Stimulated activated CD8-positive, alpha-beta memory T cell treated with anti-CD3 and anti-CD28 coated beads, Interleukin-15, amount 100 ng/mL, for 48 hours (primary cell): ENCODE measurements at regions not wholly inside any gene's neighbourhood (a gene's known extent, or its start where the extent isn't known, plus 50 kb on each side); places are given as distances from the start of the nearest gene placed in this dataset.

Source experiments
- DNase-seq, 2 donors: peaks; one replicate each; pipeline ENCODE4 v3.0.0-alpha.2; 2020; ENCODE audit warnings: low read depth in 2 of 2

DNA sequence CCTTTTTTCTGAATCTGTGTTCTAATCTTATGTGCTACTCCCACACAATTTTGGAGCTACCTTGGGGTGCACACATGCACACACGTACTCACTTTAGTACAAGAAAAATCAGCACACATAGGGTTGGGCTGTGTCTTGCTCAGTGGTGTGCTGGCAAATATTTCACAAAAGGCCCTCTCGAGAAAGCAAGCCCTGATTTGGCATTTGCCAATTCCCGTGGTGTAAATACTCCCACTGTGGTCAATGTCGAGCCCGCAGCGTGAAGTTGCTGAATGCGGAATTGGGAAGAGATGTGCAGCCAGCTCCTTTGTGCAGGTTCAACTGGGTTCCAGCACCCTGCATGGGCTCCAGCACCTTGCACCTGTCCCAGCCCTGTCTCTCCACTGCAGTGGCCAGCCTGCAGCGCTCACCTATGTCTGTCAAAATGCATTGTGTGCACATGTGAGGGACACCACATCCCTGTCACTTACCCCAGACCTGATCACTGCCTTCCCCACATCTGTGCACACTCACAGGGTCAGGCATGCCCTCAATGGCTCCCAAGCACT, 78.4 kb upstream of the WNT4 start:
- DNase-seq, result no peak

DNA sequence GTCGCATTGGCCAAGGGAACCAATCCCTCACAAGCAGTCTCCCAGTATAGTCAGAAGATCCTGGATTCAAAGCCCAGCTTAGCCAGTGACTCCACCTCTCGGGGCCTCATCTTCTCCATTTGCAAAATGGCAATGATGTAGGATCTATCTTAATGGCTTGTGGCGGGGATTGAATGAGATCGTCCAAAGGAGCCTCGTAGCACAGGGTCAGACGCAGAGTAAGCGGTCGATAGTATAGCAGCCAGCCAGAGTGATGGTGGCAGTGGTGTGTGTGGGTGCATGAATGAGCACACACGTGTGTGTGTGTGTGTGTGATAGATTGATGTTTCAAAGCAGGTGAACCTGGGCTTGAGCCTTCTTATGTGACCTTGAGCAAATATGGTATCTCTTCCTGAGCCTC, 79.8 kb upstream of the WNT4 start:
- DNase-seq, result no peak

DNA sequence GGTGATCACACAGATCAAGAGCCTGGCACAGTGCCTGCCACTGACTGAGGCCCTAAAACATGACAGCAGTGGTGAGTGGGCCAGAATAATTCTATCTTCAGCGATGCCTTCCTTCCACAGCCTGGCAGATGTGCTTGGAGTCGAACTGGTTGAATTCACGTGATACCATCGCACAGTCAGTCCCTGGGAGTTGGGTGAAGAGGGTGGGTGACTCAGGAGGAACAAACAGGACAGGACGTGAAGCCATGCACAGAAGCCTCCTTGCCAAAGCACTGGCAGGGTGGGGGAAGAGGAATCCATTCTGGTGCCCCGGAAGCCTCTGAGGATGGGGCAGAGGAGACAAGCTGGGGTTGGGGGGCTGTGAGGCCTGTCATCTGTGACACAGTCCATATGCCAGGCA, 80.3 kb upstream of the WNT4 start:
- no peak for DNase-seq

DNA sequence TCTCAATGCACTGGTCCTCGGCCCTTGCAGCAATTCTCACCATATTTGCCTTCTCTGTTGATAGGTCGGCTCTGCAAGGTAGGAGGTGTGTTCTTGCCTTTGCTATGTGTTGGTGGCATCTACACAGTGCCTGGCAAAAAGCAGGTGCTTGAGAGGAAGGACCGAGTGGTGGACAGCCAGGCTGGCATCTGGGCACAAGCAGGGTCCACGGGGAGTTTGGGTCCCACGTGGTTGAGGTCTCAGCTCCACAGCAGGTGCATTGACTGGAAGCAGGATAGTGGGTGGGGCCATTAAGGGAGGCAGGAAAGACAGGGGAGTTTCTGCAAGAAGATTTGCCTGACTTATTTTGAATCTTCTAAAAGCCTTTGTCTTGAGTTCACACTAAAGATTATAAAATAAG, 81.2 kb upstream of the WNT4 start:
- DNase-seq, result no peak

DNA sequence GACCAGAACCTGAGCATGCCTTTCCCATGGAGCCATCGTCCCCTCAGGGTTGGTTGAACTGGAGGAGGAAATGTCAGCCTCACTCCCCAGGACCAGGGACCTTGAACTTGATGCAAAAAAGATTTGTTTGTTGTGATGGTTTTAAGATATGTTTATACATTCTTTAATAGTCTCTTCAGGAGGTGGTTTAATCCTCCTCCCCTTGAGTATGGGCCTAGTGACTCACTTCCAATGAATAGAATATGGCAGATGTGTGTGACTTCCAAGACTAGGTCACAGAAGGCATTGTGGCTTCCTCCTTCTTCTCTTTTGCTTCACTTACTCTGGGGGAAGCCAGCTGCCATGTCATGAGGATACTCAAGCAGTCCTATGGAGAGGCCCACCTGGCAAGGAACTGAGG, 81.7 kb upstream of the WNT4 start:
- DNase-seq, result no peak

DNA sequence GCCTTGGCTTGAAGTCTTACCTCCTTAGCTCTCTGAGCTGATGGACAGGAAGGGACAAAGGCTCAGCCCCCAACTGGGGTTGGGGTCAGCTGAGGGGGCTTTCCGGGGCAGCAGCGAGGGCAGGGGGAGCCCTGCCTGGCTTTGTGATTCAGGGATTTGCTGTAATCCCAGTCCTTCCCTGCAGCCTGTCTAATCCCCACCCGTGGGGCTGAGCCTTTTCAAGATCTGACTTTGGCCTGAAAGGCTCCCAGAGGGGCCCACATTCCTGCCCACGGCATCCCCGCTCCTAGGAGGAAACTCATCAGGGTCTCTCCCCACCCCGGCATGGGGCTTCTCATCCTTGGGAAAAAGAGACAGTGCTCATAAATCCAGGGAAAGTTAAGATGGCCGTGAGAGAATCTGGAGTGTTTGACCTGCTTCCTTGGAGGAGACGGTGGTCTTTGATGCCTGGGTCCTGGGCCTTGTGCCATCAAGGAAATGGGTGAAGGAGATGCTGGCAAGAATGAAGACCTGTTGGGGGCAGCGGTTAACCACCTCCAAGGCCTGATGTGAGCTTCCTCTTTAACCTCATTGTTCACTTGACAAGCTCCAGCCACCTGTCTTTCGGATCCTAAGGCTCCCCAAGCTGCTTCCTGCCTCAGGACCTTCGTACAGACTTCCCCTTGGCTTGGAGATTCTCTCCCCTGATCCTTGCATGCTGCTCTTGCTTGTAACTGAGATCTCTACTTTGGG, 83.1 kb upstream of the WNT4 start:
- no peak for DNase-seq

DNA sequence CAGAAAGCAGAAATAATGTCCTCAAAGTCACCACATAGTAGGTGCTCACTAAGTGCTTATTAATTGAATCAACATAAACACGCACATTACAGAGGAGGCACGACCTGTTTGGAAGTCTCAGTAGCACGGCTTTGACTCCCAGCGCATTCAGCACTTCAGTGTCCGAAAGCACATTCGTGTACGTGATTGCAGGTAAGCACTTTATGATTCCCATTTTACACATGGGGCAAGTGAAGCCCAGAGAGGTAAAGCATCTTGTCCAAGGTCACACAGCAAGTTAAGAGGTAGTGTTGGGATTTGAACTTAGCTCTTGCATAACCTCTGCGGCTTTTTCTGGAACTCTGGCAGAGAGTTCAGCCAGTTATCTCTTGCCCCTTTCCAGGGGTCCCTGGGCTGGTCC, 85.2 kb upstream of the WNT4 start:
- no peak for DNase-seq

DNA sequence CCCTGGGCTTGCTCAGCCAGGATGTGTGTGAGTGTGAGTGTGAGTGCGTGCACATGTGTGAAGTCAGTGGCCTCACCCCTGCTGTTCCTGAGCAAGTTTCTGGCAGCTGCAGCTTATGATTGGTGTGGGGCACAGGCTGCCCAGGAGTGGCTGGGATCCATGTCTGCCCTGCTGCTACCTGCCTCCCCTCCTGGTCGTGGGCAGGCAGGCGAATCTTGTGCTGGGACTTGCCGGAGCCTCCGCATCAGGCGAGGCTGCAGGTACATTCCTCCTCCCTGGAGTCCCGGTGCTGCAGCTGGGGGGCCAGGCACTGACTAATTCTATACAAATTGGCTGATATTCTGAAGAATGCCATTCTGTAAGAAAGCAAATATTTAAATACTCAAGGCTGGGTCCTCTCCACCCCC, 85.6 kb upstream of the WNT4 start:
- no peak for DNase-seq

DNA sequence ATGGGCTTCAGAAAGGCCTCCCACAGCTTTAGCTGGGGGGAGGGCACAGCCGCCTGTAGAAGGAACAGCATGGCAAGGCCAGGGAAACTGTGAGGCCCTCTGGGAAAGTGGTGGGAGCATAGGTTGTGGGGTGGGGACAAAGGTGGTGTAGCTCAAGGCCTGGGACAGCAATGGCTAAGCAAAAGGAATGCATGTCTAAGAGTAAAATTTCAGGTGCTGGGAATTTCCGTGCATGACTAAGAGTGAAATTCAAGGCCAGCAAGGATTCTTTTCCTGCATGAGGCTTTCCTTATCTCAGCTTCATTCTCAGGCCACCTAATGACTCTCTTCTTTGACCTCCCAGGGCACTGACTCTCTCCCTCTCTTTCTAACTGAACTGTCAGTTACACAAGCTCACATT, 86.5 kb upstream of the WNT4 start:
- DNase-seq, result no peak

DNA sequence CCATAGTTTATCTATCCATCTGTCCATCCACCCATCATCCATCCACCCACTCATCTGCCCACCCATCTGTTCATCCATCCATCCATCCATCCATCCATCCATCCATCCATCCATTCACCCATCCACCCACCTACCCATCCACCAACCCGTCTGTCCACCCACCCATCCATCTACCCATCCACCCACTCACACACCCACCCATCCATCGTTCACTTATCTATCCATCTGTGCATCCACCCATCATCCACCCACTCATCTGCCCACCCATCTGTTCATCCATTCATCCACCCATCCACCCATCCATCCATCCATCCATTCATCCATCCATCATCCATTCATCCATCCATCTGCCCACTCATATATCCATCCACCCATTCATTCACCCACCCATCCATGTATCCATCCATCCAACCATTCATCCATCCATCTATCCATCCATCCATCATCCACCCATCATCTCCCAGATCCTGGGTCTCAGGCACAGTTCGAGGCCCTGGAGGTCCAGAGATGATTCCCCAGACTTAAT, 88.2 kb upstream of the WNT4 start:
- no peak for DNase-seq

DNA sequence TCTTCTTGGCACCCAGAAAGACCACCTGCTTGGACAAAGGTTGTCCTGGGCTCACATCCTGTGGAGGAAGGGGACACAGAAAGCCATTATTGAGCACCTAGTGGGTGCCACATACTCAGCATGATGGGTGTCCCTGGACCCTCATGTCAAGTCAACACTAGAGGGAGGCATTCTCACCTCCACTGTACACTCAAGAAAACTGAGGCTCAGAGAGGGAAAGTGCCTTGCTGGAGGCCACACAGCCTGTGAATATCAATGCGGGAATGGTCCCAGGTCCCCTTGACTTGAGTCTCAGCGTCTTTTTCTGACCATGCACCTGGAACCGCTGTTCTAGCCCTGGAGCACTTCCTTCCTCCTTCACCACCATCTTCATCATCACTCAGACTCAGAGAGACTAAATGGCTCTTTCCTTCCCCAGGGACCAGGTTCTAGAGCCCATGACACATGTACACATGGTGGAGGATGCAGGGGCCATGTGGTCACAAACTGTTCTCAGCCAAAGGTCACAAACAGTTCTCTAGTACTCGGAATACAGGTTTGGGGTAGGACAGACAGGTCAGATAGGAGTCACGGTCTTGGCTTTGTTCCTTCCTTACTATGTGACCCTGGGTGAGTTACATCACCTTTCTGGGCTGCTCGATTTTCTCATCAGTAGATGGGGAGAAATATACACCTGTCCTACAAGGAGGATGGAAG, 89.2 kb upstream of the WNT4 start:
- DNase-seq, result no peak

DNA sequence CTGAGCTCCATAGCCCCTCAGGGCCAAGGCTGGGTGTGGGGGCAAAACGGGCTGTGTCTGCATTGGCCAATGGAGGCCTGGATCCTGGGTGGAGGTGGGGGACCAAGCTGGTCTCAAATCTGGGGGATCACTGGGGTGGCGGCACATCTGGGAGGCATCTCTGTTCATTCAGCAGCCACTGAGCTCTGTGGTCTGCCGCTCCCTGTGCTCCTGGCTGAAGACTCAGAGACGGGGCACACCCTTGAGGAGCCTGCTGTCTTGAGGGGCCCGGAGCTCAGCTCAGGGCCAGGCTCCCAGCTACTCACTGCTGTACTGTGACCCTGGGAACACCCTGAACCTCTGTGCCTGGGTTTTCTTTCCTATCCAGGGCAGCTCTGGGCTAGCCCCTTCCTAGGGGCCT, 90.3 kb upstream of the WNT4 start:
- DNase-seq, result no peak

DNA sequence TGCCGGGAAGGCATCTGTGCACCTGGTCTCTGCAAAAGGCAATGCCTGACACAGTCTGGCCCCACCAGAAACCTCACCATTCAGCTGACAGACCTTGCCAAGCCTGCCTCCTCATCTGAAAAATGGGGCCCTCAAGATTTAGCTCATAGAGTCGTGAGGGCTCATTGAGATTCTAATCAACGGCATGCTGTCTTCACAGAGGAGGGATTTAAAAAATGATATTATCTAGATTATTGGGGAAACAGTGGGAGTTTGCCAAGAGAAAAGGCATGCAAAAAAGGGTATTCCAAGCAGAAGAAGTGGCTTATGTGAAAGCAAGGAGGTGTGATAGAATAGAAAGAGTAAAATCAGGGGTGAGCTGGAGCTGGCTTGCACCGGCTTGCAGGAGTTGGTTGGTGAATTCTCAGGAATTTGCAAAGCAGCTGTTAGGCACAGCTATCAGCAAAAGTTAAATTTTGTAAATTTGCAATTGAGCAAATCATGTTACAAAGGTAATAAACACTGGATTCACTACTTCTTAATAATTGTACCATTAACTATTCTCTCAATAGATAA, 91.7 kb upstream of the WNT4 start:
- DNase-seq, result no peak

DNA sequence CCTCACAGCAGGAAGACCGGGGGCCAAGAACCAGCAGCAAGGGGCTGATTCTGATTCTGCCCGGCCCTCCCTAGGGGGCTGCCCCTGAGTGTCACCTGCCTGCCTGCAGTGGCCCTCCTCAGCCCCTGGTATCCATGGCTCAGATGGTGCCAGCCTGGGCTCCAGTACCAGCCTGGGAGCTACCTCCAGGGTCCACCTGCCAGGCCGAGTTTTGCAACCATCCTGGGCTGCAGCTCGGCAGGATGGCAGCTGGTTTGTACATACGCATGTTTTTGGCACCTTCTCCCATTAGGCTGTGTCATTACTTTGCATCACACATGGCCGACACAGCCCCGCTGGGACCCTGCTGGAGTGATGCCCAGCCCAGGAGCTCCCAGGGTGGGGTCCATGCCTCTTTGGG, 93.3 kb upstream of the WNT4 start:
- no peak for DNase-seq

DNA sequence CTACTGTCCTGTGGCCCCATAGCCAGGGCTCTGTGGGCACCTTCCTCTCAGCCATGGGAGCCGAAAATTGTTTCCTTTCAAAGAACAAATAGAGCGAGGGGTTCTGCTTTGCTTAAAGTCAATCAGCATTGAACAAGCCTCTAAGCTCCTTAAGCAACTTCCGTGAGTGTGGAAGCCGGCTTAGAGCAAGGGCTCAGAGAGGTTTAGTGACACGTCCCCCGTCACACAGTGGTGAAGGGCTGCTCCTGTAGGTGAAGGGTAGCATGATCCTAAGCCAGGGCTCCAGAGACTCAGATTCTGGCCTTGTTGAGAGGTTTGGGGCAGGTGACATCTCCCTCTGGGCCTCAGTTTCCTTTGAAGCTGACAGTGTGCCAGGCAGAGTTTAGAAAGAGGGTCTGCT, 94.0 kb upstream of the WNT4 start:
- no peak for DNase-seq

DNA sequence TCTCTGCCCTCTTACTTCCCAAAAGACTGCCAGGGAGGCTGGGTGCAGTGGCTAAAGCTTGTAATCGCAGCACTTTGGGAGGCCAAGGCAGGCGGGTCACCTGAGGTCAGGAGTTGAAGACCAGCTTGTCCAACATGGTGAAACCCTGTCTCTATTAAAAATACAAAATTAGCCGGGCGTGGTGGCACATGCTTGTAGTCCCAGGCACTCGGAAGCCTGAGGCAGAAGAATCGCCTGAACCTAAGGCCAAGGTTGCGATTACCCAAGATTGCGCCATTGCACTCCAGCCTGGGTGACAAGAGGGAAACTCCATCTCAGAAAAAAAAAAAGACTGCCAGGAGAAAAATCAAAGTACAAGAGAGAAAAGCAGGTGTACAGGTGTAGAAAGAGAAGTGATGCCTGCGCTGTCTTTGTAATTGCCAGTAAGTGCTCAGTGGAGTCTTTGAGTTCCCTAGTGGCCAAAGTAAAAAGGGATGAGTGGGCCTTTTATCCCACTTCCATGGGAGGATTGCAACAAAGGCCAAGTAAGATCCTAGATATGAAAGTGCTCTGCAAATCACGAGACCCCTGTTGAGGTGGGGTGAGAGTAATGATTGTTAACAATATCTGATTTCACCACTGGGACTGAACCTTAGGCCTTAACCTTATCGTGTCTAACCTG, 94.7 kb upstream of the WNT4 start:
- no peak for DNase-seq

DNA sequence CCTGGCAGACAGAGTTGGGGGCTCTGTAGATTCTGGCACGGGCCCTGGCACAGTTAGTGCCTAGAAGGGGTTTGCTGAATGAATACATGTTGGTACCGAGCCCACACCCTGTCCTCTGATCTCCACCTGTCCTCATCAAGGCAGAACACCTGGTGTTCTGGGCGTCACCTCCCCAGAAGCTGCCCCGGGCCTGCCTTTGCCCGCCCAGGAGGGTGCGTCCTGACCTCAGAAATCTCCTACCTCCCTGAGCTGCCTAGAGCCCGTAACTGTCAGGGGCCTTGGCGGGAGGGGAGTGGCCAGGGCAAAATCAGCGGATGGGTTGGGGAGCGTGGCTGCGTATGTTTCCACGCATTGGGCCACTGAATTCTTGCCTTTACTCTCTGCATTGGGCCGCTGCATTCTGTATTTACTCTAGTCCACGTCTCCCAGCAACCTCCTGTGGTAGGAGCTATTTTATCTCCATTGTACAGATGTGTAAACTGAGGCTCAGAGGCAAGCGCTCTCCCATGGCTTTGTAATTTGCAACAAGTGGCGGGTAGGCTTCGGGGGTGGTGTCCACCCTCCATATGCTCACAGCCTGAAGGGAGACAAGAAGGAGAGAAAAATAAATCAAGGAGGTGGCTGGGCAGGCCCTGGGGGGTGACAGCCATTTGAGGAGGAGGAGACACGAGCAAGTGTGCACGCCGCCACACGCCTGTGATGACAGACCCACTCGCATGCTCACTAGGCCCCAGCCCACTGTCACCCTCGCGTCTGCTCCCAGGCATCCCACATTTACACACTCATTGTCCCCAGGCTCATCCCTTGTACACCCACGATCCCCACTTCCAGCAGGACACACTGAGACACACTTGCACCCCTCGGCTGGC, 95.7 kb upstream of the WNT4 start:
- DNase-seq, result no peak

DNA sequence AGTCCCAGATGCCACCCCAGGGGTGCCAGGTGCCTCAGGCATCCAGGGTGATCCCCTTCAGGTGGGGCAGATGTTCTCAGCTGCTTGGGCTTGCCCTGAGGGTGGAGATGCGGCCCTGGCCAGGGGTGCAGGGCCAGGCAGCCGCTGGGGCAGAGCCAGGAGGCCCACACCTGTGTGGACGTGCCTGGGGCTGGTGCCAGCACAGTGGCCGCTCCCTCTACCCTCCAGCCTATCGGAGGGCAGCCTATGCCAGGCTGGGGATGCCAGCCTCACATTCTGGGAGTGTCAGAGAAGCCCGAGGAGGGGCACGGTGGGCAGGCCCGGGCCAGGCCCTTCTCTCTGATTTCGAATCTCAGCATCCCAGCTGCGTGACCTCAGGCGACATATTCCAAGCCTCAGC, 96.5 kb upstream of the WNT4 start:
- DNase-seq, result no peak

DNA sequence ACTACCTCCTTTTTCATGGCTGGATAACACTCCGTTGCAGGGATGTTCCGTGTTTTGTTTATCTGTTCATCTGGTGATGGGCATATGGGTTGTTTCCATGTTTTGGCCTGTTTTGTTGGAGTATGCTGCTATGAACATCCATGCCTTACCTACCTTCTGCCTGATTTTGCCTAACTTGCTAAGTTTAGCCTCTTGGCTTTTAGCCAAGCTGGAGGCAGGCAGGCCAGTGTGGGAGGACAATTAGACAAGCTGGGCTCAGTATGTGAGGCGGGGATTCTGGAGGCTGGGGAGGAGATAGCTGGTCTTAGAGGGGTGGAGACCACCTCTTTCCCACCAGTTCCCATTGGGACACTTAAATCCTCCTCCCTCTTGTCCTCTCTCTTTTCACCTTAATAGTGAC, 98.4 kb upstream of the WNT4 start:
- DNase-seq, result no peak

DNA sequence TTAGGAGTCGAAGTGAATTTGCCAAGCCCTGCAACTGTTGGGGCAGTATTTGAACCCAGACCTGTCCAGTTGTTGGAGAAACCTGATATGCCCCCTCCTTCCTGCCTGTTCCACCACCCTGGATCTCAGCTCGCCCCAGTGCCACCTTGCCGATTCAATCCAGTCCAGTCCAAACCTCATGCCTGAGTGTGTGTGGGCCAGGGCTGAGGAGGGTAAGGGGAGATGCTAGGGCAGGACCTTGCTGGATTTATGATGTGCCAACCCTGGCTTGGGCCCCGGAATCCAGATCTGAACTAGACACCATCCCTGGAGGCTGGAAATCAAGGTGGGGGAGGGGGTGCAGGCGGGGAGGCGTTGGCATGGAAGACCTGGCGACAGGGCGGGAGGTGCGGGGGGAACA, 98.9 kb upstream of the WNT4 start:
- no peak for DNase-seq

DNA sequence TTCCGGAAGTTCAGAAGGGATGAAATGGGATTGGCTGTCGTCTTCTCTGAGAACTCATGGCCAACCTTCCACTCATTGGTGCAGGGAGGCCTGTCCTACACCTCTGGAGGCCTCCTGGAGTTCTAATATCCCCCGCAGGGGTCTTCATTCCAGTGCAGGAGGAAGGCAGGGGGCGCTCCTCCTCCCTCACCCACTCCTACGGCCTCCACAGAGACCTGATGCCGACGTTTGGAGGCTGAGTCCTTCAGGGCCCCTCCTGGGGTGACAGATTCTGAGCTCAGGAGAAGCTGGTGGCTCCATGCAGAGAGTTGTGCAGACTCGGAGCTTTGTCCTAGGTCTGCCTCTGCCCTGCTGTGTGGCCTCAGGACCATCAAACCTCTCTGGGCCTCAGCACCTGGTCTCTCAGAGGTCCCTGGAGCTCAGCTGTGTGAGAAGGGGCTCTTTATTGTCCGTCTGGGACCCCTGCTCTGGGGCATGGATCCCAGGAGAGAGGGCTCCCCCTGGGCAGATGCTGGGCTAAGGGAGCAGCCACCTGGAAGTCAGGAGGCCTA, 102.3 kb upstream of the WNT4 start:
- no peak for DNase-seq
